Peyer's patch (tissue), 4 donors: ENCODE measurements at regions not wholly inside any gene's neighbourhood (a gene's known extent, or its start where the extent isn't known, plus 50 kb on each side); places are given as distances from the start of the nearest gene placed in this dataset.

Source experiments
- POLR2A ChIP-seq, 2 donors: fragments of 450-650 bp; IDR thresholded peaks; one replicate each; pipeline ENCODE4 v1.5.1; 2017; ENCODE audit warnings: antibody characterized with exemption in 2 of 2, mild to moderate bottlenecking in 2 of 2, moderate library complexity in 2 of 2
- TF ChIP-seq, protein P1 (sequence below), 6 experiments: fragments of 450-650 bp in 4 of 6; fragments of 200-600 bp in 2 of 6; sonication (generic) in 1 of 6; IDR thresholded peaks; one replicate each; pipeline ENCODE4 v1.5.1; 2017 to 2019; ENCODE audit warnings: antibody characterized with exemption in 6 of 6, mild to moderate bottlenecking in 3 of 6, moderate library complexity in 1 of 6

GRCh38 chr1:98382586-98382985, 278.9 kb upstream of the SNX7 start:
- TF ChIP-seq POLR2A (IDR thresholded peaks at IDR 0.05) = no peak
- TF ChIP-seq, protein P1, sequence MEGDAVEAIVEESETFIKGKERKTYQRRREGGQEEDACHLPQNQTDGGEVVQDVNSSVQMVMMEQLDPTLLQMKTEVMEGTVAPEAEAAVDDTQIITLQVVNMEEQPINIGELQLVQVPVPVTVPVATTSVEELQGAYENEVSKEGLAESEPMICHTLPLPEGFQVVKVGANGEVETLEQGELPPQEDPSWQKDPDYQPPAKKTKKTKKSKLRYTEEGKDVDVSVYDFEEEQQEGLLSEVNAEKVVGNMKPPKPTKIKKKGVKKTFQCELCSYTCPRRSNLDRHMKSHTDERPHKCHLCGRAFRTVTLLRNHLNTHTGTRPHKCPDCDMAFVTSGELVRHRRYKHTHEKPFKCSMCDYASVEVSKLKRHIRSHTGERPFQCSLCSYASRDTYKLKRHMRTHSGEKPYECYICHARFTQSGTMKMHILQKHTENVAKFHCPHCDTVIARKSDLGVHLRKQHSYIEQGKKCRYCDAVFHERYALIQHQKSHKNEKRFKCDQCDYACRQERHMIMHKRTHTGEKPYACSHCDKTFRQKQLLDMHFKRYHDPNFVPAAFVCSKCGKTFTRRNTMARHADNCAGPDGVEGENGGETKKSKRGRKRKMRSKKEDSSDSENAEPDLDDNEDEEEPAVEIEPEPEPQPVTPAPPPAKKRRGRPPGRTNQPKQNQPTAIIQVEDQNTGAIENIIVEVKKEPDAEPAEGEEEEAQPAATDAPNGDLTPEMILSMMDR (IDR thresholded peaks at IDR 0.05) = no peak
